ENCODE measurements at regions not wholly inside any gene's neighbourhood (a gene's known extent, or its start where the extent isn't known, plus 50 kb on each side); places are given as distances from the start of the nearest gene placed in this dataset.

GRCh38 chr2:43129676-43130547, 96.5 kb downstream of the ZFP36L2 start:
- in situ Hi-C loops (cut with MboI; ENCODE audit: low sequenced_read_pairs), result loop anchor here (5.0 to 10.0 kb wide), 3 partner anchors 102 to 355 kb away; no protein-coding TSS in a partner anchor

GRCh38 chr2:43128559-43128955, 97.8 kb downstream of the ZFP36L2 start:
- in situ Hi-C loops (cut with MboI; ENCODE audit: low sequenced_read_pairs), result loop anchor here (5.0 to 10.0 kb wide), 3 partner anchors 104 to 356 kb away; no protein-coding TSS in a partner anchor

GRCh38 chr2:43127941-43128558, 98.4 kb downstream of the ZFP36L2 start:
- in situ Hi-C loops (cut with MboI; ENCODE audit: low sequenced_read_pairs), result loop anchor here (5.0 to 10.0 kb wide), 3 partner anchors 104 to 357 kb away; no protein-coding TSS in a partner anchor

- in situ Hi-C loops (cut with MboI; ENCODE audit: low sequenced_read_pairs), result loop anchor here (5.0 to 10.0 kb wide), 3 partner anchors 105 to 357 kb away; no protein-coding TSS in a partner anchor
Measured at GRCh38 chr2:43127208-43127940, 99.0 kb downstream of the ZFP36L2 start.

- in situ Hi-C loops (cut with MboI; ENCODE audit: low sequenced_read_pairs), result loop anchor here (5.0 to 10.0 kb wide), 3 partner anchors 105 to 358 kb away; no protein-coding TSS in a partner anchor
Measured at GRCh38 chr2:43126817-43127207, 99.6 kb downstream of the ZFP36L2 start.

GRCh38 chr2:43125090-43125998, 101.1 kb downstream of the ZFP36L2 start:
- in situ Hi-C loops (cut with MboI; ENCODE audit: low sequenced_read_pairs), result loop anchor here (5.0 to 10.0 kb wide), 3 partner anchors 107 to 359 kb away; no protein-coding TSS in a partner anchor

GRCh38 chr2:43124687-43125057, 101.7 kb downstream of the ZFP36L2 start:
- in situ Hi-C loops (cut with MboI; ENCODE audit: low sequenced_read_pairs), result loop anchor here (5.0 to 10.0 kb wide), 3 partner anchors 108 to 360 kb away; no protein-coding TSS in a partner anchor

GRCh38 chr2:43123981-43124686, 102.3 kb downstream of the ZFP36L2 start:
- in situ Hi-C loops (cut with MboI; ENCODE audit: low sequenced_read_pairs), result loop anchor here (10.0 kb wide), 2 partner anchors 269 to 361 kb away; no protein-coding TSS in a partner anchor

GRCh38 chr2:43123486-43123885, 102.9 kb downstream of the ZFP36L2 start:
- in situ Hi-C loops (cut with MboI; ENCODE audit: low sequenced_read_pairs), result loop anchor here (10.0 kb wide), 2 partner anchors 269 to 361 kb away; no protein-coding TSS in a partner anchor

GRCh38 chr2:43123028-43123427, 103.4 kb downstream of the ZFP36L2 start:
- in situ Hi-C loops (cut with MboI; ENCODE audit: low sequenced_read_pairs), result loop anchor here (10.0 kb wide), 2 partner anchors 268 to 362 kb away; no protein-coding TSS in a partner anchor

GRCh38 chr2:43121580-43122314, 104.7 kb downstream of the ZFP36L2 start:
- in situ Hi-C loops (cut with MboI; ENCODE audit: low sequenced_read_pairs), result loop anchor here (10.0 kb wide), 2 partner anchors 267 to 363 kb away; no protein-coding TSS in a partner anchor

- in situ Hi-C loops (cut with MboI; ENCODE audit: low sequenced_read_pairs), result no loop called here
Measured at GRCh38 chr2:43119303-43119702, 107.1 kb downstream of the ZFP36L2 start.

- in situ Hi-C loops (cut with MboI; ENCODE audit: low sequenced_read_pairs), result no loop called here
Measured at GRCh38 chr2:43117521-43118143, 108.8 kb downstream of the ZFP36L2 start.

GRCh38 chr2:43116988-43117387, 109.4 kb downstream of the ZFP36L2 start:
- in situ Hi-C loops (cut with MboI; ENCODE audit: low sequenced_read_pairs), result no loop called here

GRCh38 chr2:43115881-43116280, 110.5 kb downstream of the ZFP36L2 start:
- in situ Hi-C loops (cut with MboI; ENCODE audit: low sequenced_read_pairs), result no loop called here

- in situ Hi-C loops (cut with MboI; ENCODE audit: low sequenced_read_pairs), result no loop called here
Measured at GRCh38 chr2:43114210-43114609, 112.2 kb downstream of the ZFP36L2 start.

GRCh38 chr2:43111788-43112554, 114.4 kb downstream of the ZFP36L2 start:
- in situ Hi-C loops (cut with MboI; ENCODE audit: low sequenced_read_pairs), result no loop called here
